Body of pancreas (tissue), 4 donors: ENCODE measurements at regions not wholly inside any gene's neighbourhood (a gene's known extent, or its start where the extent isn't known, plus 50 kb on each side); places are given as distances from the start of the nearest gene placed in this dataset.
A peak's percentile ranks its signal among the peaks of the same experiment; 100 is the strongest.

Experiments
- ATAC-seq: fragments of 150-250 bp; one replicate; pipeline ENCODE4 v1.9.1; 2016
- DNase-seq, 4 donors: peaks; one replicate each; pipeline ENCODE4 v3.0.0-alpha.2; 2019
- H3K27ac ChIP-seq, 4 donors: fragments of 200-600 bp; sonication (generic); 1 replicate in 3 of 4; 2 replicates in 1 of 4; pipeline versions ENCODE4 v1.5.1 to v1.6.1; 2016 to 2019; ENCODE audit warnings: mild to moderate bottlenecking in 1 of 4, mixed read lengths in 1 of 4, moderate library complexity in 1 of 4
- H3K27me3 ChIP-seq, 2 donors: fragments of 200-600 bp; sonication (generic); one replicate each; pipeline ENCODE4 v1.6.0; 2016; ENCODE audit warnings: mild to moderate bottlenecking in 1 of 2
- H3K36me3 ChIP-seq, 2 donors: fragments of 200-600 bp; sonication (generic); replicated peaks in 1 of 2; 2 replicates each; pipeline ENCODE4 v1.5.1; 2016; ENCODE audit warnings: low read depth in 2 of 2; ENCODE audit not compliant: insufficient read depth in 1 of 2
- H3K4me1 ChIP-seq: fragments of 200-600 bp; sonication (generic); one replicate; pipeline ENCODE4 v1.6.0; 2016
- H3K4me3 ChIP-seq, 2 donors: fragments of 200-600 bp; sonication (generic); 1 replicate in 1 of 2; 2 replicates in 1 of 2; pipeline ENCODE4 v1.5.1; 2016 to 2019
- H3K9me3 ChIP-seq, 3 donors: fragments of 200-600 bp; sonication (generic); 1 replicate in 2 of 3; 2 replicates in 1 of 3; pipeline ENCODE4 v1.5.1; 2016
- CTCF ChIP-seq, 7 experiments: fragments of 450-650 bp in 4 of 7; fragments of 200-600 bp in 3 of 7; sonication (generic) in 3 of 7; IDR thresholded peaks; one replicate each; pipeline ENCODE4 v1.5.1; 2016 to 2019; ENCODE audit warnings: antibody characterized with exemption in 7 of 7
- POLR2A ChIP-seq, 3 donors: fragments of 450-650 bp; IDR thresholded peaks; one replicate each; pipeline ENCODE4 v1.6.1; 2016; ENCODE audit warnings: antibody characterized with exemption in 3 of 3, mild to moderate bottlenecking in 2 of 3
- WGBS, 2 donors: methylation state at CpG; one replicate each; pipeline ENCODE4 v1.1.5; 2017; 5-methylcytosine and 5-hydroxymethylcytosine counted together
- intact Hi-C: fragments of 100-400 bp; cut with DNase I; formaldehyde crosslinking; loops from one replicate; pipeline ENCODE4 v1.15.1; 2023

GRCh38 chr14:44795725-44796124, 166.0 kb downstream of the KLHL28 start:
- H3K27me3 ChIP-seq: no peaks in the 10 kb centered on the region
- H3K36me3 ChIP-seq: no peaks in the 10 kb centered on the region
- TF ChIP-seq POLR2A (IDR thresholded peaks at IDR 0.05): no peak
- H3K27ac ChIP-seq: no peak overlapping the region
- H3K9me3 ChIP-seq: no peaks in the 10 kb centered on the region
- 36 to 76% methylated on average over 1 of the region's 1 CpG for WGBS, 2 donors
- H3K4me1 ChIP-seq: peaks cover 5% of the 10 kb centered on the region
- H3K4me3 ChIP-seq: no peak overlapping the region
- DNase-seq (peak in 2 of 4 donors; percentile 25 to 34), ATAC-seq (peak; percentile 60)
- intact Hi-C loops: no loop called here

- H3K4me1 ChIP-seq: peaks cover 5% of the 10 kb centered on the region
- 92% methylated on average over 3 of the region's 3 CpGs for WGBS, 2 donors
- ATAC-seq: no peak
- no peak overlapping the region for H3K4me3 ChIP-seq
- no peaks in the 10 kb centered on the region for H3K36me3 ChIP-seq
- H3K9me3 ChIP-seq: no peaks in the 10 kb centered on the region
- TF ChIP-seq POLR2A (IDR thresholded peaks at IDR 0.05): no peak
- no peak for TF ChIP-seq CTCF (IDR thresholded peaks at IDR 0.05)
- DNase-seq: no peak
- H3K27me3 ChIP-seq: no peaks in the 10 kb centered on the region
- no peak overlapping the region for H3K27ac ChIP-seq
- intact Hi-C loops: no loop called here
Measured at GRCh38 chr14:44791730-44792129, 170.0 kb downstream of the KLHL28 start.

GRCh38 chr14:44788612-44789011, 173.1 kb downstream of the KLHL28 start:
- H3K36me3 ChIP-seq: no peaks in the 10 kb centered on the region
- no peak overlapping the region for H3K4me3 ChIP-seq
- no peaks in the 10 kb centered on the region for H3K9me3 ChIP-seq
- 77 to 78% methylated on average over 1 of the region's 1 CpG for WGBS, 2 donors
- H3K27ac ChIP-seq: no peak overlapping the region
- H3K4me1 ChIP-seq: no peaks in the 10 kb centered on the region
- TF ChIP-seq POLR2A (IDR thresholded peaks at IDR 0.05) (no peak), CTCF (IDR thresholded peaks at IDR 0.05) (no peak)
- no peak for ATAC-seq
- no peak for DNase-seq
- no peaks in the 10 kb centered on the region for H3K27me3 ChIP-seq
- intact Hi-C loops: no loop called here

GRCh38 chr14:44785096-44785495, 176.7 kb downstream of the KLHL28 start:
- Histone ChIP-seq H3K36me3 (no peaks in the 10 kb centered on the region), H3K27ac (no peak overlapping the region), H3K4me3 (no peak overlapping the region), H3K4me1 (peaks cover 11% of the 10 kb centered on the region), H3K9me3 (no peaks in the 10 kb centered on the region), H3K27me3 (no peaks in the 10 kb centered on the region)
- intact Hi-C loops: no loop called here
- no peak for TF ChIP-seq CTCF (IDR thresholded peaks at IDR 0.05)
- TF ChIP-seq POLR2A (IDR thresholded peaks at IDR 0.05): no peak
- DNase-seq (no peak), ATAC-seq (no peak)
- 70 to 74% methylated on average over 3 of the region's 3 CpGs for WGBS, 2 donors

GRCh38 chr14:44783901-44784300, 177.8 kb downstream of the KLHL28 start:
- no peaks in the 10 kb centered on the region for H3K9me3 ChIP-seq
- H3K27ac ChIP-seq: no peak overlapping the region
- H3K4me1 ChIP-seq: peaks cover 11% of the 10 kb centered on the region
- TF ChIP-seq CTCF (IDR thresholded peaks at IDR 0.05) (no peak), POLR2A (IDR thresholded peaks at IDR 0.05) (no peak)
- H3K36me3 ChIP-seq: no peaks in the 10 kb centered on the region
- no peak for ATAC-seq
- no peak overlapping the region for H3K4me3 ChIP-seq
- no peaks in the 10 kb centered on the region for H3K27me3 ChIP-seq
- intact Hi-C loops: no loop called here
- DNase-seq: no peak
